SKM-1 treated with dmso at 0.1 percent for 144 hours (cell line): ENCODE measurements at regions not wholly inside any gene's neighbourhood (a gene's known extent, or its start where the extent isn't known, plus 50 kb on each side); places are given as distances from the start of the nearest gene placed in this dataset.
A peak's percentile ranks its signal among the peaks of the same experiment; 100 is the strongest.
"Not testable (repeated sequence)": the region's sequence is repeated elsewhere in the genome, so short reads cannot be mapped to it uniquely, and the experiment has no call there.

ENCODE experiments used
- DNase-seq: peaks from one replicate; lab custom pipeline; 2025; ENCODE audit not compliant: unreplicated experiment; lab: John Stamatoyannopoulos, UW

- DNase-seq: not testable (repeated sequence)
These were observed 1032.2 kb upstream of the PCDH20 start for GRCh38 chr13:62447771-62448382.

DNA sequence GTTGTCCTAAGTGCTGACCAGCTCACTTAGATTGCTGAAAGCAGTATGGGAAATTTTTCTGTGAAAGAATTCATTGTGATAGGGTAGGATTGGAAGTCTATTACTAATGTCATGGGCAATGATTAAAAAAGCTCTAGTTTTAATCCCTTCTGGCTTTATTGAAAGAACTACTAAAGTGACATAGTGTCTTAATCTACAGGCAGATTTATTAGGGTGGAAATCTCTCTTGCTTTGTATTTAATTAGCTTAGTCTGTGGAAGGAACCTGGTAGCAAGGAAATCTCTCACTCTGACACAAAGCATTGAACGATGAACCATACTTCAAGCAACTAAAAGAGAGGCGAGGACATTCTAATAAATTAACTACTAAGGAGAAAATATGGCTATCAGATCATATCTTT, 1029.2 kb upstream of the PCDH20 start:
- no peak for DNase-seq

DNA sequence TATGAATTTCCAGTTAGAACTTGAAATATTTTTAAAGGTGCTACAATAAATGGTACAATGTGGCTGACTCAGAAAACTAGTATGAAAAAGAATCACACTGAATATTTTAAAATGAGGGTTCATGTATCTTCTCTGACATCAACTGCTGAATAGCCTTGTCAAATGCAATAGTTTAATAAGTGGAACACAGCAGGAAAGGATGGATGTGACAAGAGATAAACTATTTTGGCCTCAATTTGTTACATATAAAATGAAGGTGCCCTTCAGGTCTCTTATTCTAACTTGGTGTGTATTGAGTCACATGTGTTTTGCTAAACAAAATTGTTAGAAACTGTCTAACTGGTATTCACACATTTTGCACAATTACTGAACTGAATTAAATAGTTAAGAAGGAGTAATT, 1018.4 kb upstream of the PCDH20 start:
- no peak for DNase-seq

DNA sequence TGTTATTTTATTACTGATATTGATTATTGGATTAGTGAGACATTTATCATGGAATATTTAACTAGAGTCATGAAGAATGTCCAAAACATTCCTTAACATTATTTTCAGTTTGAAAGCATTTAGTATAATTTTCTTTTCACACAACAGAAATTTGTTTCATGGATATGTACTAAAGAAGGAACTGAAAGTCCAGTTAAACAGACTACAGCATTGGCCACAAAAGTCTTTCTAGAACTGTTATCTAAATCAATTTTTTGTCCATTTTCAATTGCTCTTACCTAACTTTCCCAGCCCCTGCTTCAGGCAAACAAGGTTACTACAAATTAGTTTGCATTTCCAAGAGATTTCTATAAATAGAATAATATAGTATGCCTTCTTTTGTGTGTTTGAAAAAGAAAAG, 1018.0 kb upstream of the PCDH20 start:
- no peak for DNase-seq

GRCh38 chr13:62432906-62433305, 1017.3 kb upstream of the PCDH20 start:
- no peak for DNase-seq

DNA sequence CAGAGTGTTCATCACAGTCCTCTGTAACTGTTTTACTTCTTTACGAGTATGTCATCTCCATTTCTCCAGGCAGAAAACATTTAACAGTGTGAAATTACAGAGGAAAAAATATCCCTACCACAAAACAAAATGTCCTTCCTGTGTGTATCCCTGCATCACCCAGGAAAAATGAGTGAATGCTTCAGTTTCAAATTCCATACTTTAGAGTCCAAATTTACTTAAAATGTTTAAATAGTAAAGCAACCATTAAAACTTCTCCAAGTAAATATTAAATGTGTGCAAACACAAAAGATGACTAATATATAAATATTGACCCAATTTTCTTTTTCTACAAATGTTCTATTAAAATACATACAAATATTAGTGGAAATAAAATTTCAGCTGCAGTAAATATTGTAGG, 1016.6 kb upstream of the PCDH20 start:
- no peak for DNase-seq

DNA sequence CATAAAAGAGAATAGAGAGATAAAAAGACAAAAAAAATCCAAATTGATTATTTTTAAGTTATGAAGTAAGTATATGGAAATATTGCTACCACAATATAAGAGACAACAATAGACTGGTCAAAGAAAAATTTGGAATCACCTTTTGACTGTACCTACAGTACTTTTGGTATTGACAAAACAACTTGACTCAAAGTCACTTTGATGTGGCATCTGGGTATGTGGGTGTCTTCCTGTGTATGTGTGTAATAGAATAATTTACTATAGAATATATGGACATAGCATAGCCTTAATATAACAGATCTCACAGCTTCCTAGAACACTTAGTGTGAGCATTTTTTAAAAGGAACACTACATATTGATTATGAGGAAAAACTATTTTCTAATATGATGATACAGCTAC, 1016.2 kb upstream of the PCDH20 start:
- no peak for DNase-seq

- DNase-seq: no peak
These were observed 1003.2 kb upstream of the PCDH20 start for GRCh38 chr13:62418872-62419271.

- no peak for DNase-seq
These were observed 1002.7 kb upstream of the PCDH20 start for GRCh38 chr13:62418376-62418775.

- DNase-seq: no peak
These were observed 992.2 kb upstream of the PCDH20 start for GRCh38 chr13:62407871-62408270.

DNA sequence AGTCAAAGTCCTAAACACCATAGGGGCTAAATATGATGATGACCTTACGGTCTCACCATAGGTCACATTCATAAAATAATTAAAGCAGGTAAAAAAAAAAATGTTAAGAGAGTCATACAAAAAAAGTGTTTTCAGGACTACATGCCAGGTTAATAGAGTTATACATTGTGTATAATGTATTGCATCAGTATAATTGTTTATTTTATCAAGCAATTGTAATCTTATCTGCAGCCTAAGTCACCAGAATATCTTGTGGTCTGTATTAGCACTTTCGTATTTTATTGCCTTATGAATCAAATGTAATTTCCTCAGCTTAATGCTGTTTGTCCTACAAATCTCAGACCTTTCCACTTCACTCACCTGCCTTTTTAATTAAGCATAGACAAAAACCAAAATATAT, 972.9 kb upstream of the PCDH20 start:
- DNase-seq: no peak

GRCh38 chr13:62387647-62388046, 972.0 kb upstream of the PCDH20 start:
- no peak for DNase-seq

DNA sequence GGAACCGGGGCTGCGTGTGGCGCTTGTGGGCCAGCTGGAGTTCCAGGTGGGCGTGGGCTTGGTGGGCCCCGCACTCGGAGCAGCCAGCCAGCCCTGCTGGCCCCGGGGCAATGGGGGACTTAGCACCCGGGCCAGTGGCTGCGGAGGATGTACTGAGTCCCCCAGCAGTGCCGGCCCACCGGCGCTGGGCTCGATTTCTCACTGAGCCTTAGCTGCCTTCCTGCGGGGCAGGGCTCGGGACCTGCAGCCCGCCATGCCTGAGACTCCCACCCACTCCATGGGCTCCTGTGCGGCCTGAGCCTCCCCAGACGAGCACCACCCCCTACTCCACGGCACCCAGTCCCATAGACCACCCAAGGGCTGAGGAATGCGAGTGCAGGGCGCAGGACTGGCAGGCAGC, 963.6 kb upstream of the PCDH20 start:
- DNase-seq: not testable (repeated sequence)

- no peak for DNase-seq
These were observed 962.2 kb upstream of the PCDH20 start for GRCh38 chr13:62377838-62378237.

DNA sequence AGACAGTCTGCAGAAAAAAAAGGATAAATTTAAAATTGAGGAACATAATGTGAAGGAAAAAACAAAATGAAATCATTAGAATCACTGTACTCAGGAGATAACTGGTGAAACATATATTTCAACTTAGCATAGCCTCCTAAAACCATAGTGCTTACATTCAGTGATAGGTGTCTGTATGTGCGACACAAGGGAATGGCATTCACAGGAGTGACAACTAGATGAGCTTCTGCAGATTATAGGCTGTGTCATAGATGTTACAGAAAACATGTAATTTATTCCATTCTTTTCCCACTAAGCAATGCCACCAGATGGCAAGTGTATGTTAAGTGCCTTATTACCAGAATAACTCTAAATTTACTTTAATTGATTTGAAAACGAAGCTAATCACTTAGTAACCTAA, 960.0 kb upstream of the PCDH20 start:
- no peak for DNase-seq

DNA sequence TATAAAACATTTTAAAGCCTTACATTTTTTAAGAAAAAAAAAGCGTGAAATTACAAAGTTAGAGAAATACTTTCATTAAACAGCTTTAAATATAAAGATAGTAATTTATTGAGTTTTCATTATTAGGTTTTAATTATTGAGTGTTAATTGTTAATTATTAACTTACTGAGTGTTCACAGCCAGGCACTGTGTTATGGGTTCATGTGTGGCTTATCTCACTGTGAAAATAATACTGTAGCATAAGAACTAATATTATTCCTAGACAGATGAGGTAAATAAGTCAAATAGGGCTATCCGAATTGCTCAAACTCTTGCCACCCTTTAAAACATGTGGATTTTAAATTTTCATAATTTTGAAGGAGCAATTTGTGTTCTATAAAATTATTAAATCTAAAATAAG, 956.1 kb upstream of the PCDH20 start:
- DNase-seq: no peak

GRCh38 chr13:62367971-62368370, 952.3 kb upstream of the PCDH20 start:
- not testable (repeated sequence) for DNase-seq

GRCh38 chr13:62360609-62361008, 945.0 kb upstream of the PCDH20 start:
- no peak for DNase-seq

GRCh38 chr13:62358646-62358932, 942.9 kb upstream of the PCDH20 start:
- DNase-seq: no peak

GRCh38 chr13:62357887-62358645, 942.4 kb upstream of the PCDH20 start:
- peak; percentile 26 for DNase-seq

GRCh38 chr13:62356977-62357376, 941.3 kb upstream of the PCDH20 start:
- no peak for DNase-seq

GRCh38 chr13:62337109-62337880, 921.6 kb upstream of the PCDH20 start:
- DNase-seq: no peak
